ENCODE measurements at regions not wholly inside any gene's neighbourhood (a gene's known extent, or its start where the extent isn't known, plus 50 kb on each side); places are given as distances from the start of the nearest gene placed in this dataset.
"Not testable (repeated sequence)": the region's sequence is repeated elsewhere in the genome, so short reads cannot be mapped to it uniquely, and the experiment has no call there.

DNA sequence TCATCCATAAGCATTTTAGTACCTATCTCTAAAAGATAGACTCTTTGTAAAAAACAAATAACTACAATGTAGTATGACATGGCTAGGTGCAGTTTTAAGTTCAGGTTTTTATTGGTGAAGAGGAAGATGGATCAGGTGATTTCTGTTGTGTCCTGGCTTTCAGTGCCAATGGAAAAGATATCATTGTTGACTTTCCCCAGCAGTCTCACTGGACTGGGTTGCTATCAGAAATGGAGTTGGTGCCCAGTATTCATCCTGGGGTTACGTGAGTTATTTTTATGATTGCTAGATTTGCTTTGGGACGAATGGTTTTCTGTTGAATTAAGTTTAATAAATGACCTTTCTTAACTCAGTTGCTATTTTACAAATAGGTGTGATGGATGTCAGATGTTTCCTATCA is 120.5 kb downstream of the GOLGA6L22 start:
- not testable (repeated sequence) for H3K36me3 ChIP-seq (ENCODE audit: control insufficient read depth, insufficient read depth, low read length); H3K27ac ChIP-seq (ENCODE audit: low read length); H3K4me1 ChIP-seq (ENCODE audit: control insufficient read depth, insufficient read depth, low read length); H3K4me3 ChIP-seq (ENCODE audit: low read length); H3K9me3 ChIP-seq (replicated peaks; ENCODE audit: control insufficient read depth, low read depth, low read length); DNase-seq; H3K27me3 ChIP-seq (ENCODE audit: control insufficient read depth, insufficient read depth, low read length)
- no CpG with 5 or more reads among the region's 2 CpGs for WGBS (ENCODE audit: insufficient coverage)

DNA sequence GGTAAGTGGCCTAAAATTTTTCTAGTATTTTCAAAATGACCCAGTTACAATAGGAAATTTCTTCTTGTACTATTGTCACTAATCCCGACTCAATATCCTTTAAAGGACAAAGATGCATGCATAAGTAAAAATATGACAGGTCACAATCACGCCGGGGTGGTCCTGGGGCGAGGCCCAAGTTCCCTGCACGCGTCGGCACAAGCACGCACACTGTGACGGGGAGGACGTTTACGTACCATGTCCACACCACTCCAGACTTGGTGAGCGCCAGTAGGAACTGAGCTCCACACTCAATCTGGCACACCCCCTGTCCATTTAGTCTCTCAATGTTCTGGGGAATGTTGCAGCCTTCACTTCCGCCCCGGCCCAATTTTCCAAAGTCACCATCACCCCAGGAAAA is 128.7 kb downstream of the GOLGA6L22 start:
- H3K9me3 ChIP-seq (replicated peaks; ENCODE audit: control insufficient read depth, low read depth, low read length); H3K27me3 ChIP-seq (ENCODE audit: control insufficient read depth, insufficient read depth, low read length); H3K4me1 ChIP-seq (ENCODE audit: control insufficient read depth, insufficient read depth, low read length); DNase-seq; H3K36me3 ChIP-seq (ENCODE audit: control insufficient read depth, insufficient read depth, low read length); H3K27ac ChIP-seq (ENCODE audit: low read length); H3K4me3 ChIP-seq (ENCODE audit: low read length): not testable (repeated sequence)
- whole genome bisulfite sequencing (ENCODE audit: insufficient coverage), result no CpG with 5 or more reads among the region's 14 CpGs

DNA sequence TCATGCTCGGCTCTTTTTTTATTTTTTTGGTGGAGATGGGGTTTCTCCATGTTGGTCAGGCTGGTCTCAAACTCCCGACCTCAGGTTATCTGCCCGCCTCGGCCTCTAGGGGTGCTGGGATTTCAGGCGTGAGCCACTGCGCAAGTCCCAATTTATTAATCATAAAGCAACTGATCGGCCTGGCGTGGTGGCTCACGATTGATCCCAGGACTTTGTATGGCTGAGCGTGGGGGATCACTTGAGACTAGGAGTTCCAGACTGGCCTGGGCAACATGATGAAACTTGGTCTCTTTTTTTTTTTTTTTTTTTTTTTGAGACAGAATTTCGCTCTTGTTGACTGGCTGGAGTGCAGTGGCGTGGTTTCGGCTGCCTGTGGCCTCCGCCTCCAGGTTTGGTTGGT is 139.8 kb downstream of the GOLGA6L22 start:
- not testable (repeated sequence) for H3K36me3 ChIP-seq (ENCODE audit: control insufficient read depth, insufficient read depth, low read length); H3K4me3 ChIP-seq (ENCODE audit: low read length)
- WGBS (ENCODE audit: insufficient coverage), result no CpG with 5 or more reads among the region's 14 CpGs

DNA sequence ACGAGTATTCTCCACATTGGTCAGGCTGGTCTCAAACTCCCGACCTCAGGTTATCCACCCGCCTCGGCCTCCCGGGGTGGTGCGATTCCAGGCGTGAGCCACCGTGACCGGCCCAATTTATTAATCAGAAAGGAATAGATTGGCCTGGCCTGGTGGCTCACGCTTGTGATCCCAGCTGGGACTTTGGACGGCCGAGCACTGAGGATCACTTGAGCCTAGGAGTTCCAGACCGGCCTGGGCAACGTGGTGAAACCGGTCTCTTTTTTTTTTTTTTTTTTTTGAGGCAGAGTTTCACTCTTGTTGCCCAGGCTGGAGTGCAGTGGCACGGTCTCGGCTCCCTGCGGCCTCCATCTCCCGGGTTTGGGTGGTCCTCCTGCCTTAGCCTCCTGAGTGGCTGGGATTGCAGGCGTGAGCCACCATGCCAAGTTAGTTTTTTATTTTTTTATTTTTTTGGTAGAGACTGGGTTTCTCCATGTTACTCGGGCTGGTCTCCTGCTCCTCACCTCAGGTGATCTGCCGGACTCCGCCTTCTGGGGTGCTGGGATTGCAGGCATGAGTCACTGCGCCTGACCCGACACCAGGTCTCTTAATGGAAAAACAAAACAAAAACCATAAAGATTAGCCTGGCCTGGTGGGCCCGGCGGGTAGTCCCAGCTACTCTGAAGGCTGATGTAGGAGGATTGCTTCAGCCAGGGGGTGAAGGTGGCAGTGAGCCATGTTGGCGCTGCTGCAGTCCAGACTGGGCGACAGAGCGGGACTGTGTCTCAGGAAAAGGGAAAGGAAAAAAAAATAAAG is 141.0 kb downstream of the GOLGA6L22 start:
- not testable (repeated sequence) for H3K27me3 ChIP-seq (ENCODE audit: control insufficient read depth, insufficient read depth, low read length); H3K9me3 ChIP-seq (replicated peaks; ENCODE audit: control insufficient read depth, low read depth, low read length); H3K36me3 ChIP-seq (ENCODE audit: control insufficient read depth, insufficient read depth, low read length); H3K4me1 ChIP-seq (ENCODE audit: control insufficient read depth, insufficient read depth, low read length); H3K27ac ChIP-seq (ENCODE audit: low read length); H3K4me3 ChIP-seq (ENCODE audit: low read length); DNase-seq
- WGBS (ENCODE audit: insufficient coverage), result 90% methylated on average over 17 of the region's 30 CpGs

More for the DNA sequence above, 139.8 kb downstream of the GOLGA6L22 start:
- H3K4me1 ChIP-seq (ENCODE audit: control insufficient read depth, insufficient read depth, low read length); DNase-seq; H3K27me3 ChIP-seq (ENCODE audit: control insufficient read depth, insufficient read depth, low read length); H3K27ac ChIP-seq (ENCODE audit: low read length); H3K9me3 ChIP-seq (replicated peaks; ENCODE audit: control insufficient read depth, low read depth, low read length): not testable (repeated sequence)

DNA sequence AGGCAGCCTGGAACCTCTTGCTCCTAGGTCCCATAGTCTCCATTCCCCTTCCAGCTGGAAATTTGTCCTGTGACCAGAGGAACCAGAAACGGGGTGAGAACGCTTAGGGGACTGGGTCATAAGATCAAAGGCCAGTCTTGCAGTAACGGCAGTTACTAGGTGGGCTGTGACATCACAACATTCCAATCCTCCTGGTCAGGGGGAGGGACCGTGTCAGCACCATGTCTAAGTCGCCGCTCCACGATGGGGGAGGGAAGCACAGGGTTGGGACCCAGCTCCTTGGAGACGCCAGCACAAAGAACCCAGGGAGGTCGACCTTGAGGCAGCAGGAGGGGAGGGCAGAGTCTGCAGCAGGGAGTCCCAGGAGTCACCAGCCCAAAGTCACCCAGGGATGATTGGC is 158.3 kb downstream of the GOLGA6L22 start:
- not testable (repeated sequence) for H3K27me3 ChIP-seq (ENCODE audit: control insufficient read depth, insufficient read depth, low read length); DNase-seq; H3K36me3 ChIP-seq (ENCODE audit: control insufficient read depth, insufficient read depth, low read length); H3K27ac ChIP-seq (ENCODE audit: low read length); H3K4me1 ChIP-seq (ENCODE audit: control insufficient read depth, insufficient read depth, low read length); H3K4me3 ChIP-seq (ENCODE audit: low read length); H3K9me3 ChIP-seq (replicated peaks; ENCODE audit: control insufficient read depth, low read depth, low read length)
- no CpG with 5 or more reads among the region's 9 CpGs for WGBS (ENCODE audit: insufficient coverage)

DNA sequence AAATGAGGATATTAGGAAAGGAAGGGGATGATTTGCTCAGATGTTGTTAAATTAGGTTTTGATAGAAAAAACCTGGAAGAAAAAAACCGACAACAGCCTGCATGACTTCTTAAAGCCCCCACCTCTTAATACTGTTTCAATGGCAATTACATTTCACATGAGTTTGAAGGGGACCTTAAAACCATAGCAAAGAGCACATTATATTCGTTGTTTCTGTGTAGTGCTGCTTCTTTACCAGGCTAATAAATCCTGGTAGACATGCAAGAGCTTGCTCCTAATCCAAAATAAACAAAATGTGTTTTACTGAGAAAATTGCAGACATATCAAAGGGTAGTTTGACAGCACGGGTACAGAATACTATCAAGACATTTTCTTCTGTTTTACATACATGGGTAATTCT is 154.7 kb upstream of the NIPA1 start:
- not testable (repeated sequence) for DNase-seq; H3K4me3 ChIP-seq (ENCODE audit: low read length); H3K27me3 ChIP-seq (ENCODE audit: control insufficient read depth, insufficient read depth, low read length); H3K9me3 ChIP-seq (replicated peaks; ENCODE audit: control insufficient read depth, low read depth, low read length); H3K4me1 ChIP-seq (ENCODE audit: control insufficient read depth, insufficient read depth, low read length); H3K27ac ChIP-seq (ENCODE audit: low read length); H3K36me3 ChIP-seq (ENCODE audit: control insufficient read depth, insufficient read depth, low read length)
- WGBS (ENCODE audit: insufficient coverage), result no CpG with 5 or more reads among the region's 3 CpGs

DNA sequence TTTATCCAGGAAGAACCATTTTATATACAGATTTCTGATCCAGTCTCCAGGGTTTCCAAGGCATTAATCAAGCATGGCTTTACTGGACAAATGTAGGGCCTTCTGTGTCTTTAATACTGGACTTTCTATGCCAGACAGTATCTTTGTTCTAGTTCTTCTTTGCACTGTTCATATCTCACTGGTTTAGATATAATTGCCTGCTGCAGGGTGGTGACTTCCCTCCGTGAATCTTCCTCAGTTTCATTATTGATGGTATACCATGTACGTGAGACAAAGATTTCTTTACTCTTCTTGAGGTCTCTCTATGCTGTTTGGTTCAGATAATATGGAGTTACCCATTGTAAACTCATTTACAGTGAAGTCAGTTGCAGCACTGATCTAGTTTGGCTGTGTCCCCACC is 146.5 kb upstream of the NIPA1 start:
- not testable (repeated sequence) for H3K27me3 ChIP-seq (ENCODE audit: control insufficient read depth, insufficient read depth, low read length); H3K9me3 ChIP-seq (replicated peaks; ENCODE audit: control insufficient read depth, low read depth, low read length); H3K4me1 ChIP-seq (ENCODE audit: control insufficient read depth, insufficient read depth, low read length); H3K36me3 ChIP-seq (ENCODE audit: control insufficient read depth, insufficient read depth, low read length); H3K4me3 ChIP-seq (ENCODE audit: low read length); DNase-seq; H3K27ac ChIP-seq (ENCODE audit: low read length)
- WGBS (ENCODE audit: insufficient coverage), result no CpG with 5 or more reads among the region's 2 CpGs

DNA sequence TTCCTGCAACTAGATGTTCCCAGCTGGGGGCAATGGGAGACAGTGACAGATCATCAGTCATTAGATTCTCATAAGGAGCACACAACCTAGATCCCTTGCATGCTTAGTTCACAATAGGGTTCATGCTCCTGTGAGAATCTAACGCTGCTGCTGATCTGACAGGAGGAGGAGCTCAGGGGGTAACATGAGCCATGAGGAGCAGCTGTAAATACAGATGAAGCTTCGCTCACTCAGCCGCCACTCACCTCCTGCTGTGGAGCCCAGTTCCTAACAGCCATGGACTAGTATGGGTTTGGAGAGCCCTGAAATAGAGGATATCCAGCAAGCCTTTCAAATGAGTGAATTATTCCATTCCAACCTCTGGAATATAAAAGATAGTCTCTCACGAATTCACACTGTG is 137.0 kb upstream of the NIPA1 start:
- DNase-seq; H3K27ac ChIP-seq (ENCODE audit: low read length); H3K36me3 ChIP-seq (ENCODE audit: control insufficient read depth, insufficient read depth, low read length); H3K27me3 ChIP-seq (ENCODE audit: control insufficient read depth, insufficient read depth, low read length); H3K9me3 ChIP-seq (replicated peaks; ENCODE audit: control insufficient read depth, low read depth, low read length); H3K4me1 ChIP-seq (ENCODE audit: control insufficient read depth, insufficient read depth, low read length); H3K4me3 ChIP-seq (ENCODE audit: low read length): not testable (repeated sequence)
- WGBS (ENCODE audit: insufficient coverage), result no CpG with 5 or more reads among the region's 4 CpGs

DNA sequence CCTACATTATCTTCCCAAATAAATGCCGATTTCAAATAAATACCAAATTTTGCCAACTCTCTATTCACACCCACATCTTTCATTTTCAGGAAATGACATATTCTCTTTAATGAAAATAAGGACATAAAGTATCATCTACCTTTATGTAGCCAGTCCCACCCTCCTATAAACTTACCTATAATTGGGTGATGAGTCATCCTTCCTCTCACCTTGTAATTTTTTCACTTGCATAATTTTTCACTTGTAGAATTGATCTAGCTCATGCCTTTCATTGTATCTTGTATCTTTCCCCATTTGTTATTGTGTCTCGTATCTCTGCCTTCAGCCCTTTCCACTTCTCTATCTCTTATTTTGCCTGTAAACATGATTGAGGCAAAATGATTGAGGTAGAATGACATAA is 135.3 kb upstream of the NIPA1 start:
- H3K4me1 ChIP-seq (ENCODE audit: control insufficient read depth, insufficient read depth, low read length); H3K27ac ChIP-seq (ENCODE audit: low read length); DNase-seq; H3K9me3 ChIP-seq (replicated peaks; ENCODE audit: control insufficient read depth, low read depth, low read length); H3K27me3 ChIP-seq (ENCODE audit: control insufficient read depth, insufficient read depth, low read length); H3K36me3 ChIP-seq (ENCODE audit: control insufficient read depth, insufficient read depth, low read length); H3K4me3 ChIP-seq (ENCODE audit: low read length): not testable (repeated sequence)
- no CpG with 5 or more reads among the region's 2 CpGs for WGBS (ENCODE audit: insufficient coverage)

DNA sequence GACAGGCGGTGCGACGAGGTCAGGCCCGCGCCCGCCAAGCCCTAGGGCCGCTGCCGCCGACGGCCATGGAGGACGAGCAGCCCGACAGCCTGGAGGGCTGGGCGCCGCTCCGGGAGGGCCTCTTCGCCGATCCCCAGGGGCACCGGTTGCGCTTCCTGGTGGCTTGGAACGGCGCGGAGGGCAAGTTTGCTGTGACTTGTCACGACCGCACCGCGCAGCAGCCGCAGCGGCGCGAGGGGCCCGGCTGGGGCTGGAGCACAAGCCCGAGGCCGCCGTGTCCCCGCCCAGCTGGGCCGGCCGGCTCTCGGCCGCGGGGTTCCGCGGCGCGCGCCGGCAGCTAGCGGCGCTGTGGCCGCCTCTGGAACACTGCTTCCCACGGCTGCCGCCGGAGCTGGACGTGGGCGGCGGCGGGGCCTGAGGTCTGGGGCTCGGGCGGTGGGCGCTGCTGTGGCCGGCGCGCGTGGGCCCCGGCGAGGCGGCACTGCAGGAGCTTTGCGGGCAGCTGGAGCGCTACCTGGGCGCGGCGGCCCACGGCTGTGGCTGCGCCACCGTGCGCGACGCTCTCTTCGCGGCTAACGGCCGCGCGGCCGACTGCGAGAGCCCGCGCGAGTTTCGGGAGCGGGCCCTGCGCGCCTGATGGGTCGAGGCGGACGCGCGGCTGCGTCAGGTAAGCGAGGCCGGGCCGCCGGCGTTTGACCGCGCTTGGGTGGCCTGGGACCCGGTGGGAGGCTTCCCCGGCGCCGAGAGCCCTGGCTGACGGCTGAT is 122.0 kb upstream of the NIPA1 start:
- DNase-seq, result peak; percentile 61
- peak overlapping the region; percentile 51 for H3K27ac ChIP-seq (ENCODE audit: low read length)
- H3K4me3 ChIP-seq (ENCODE audit: low read length), result peak overlapping the region; percentile 41
- not testable (repeated sequence) for H3K4me1 ChIP-seq (ENCODE audit: control insufficient read depth, insufficient read depth, low read length); H3K27me3 ChIP-seq (ENCODE audit: control insufficient read depth, insufficient read depth, low read length); H3K36me3 ChIP-seq (ENCODE audit: control insufficient read depth, insufficient read depth, low read length); H3K9me3 ChIP-seq (replicated peaks; ENCODE audit: control insufficient read depth, low read depth, low read length)
- under 1% methylated on average over 57 of the region's 110 CpGs for WGBS (ENCODE audit: insufficient coverage)
